CD4-positive, alpha-beta T cell (primary cell): ENCODE measurements at regions not wholly inside any gene's neighbourhood (a gene's known extent, or its start where the extent isn't known, plus 50 kb on each side); places are given as distances from the start of the nearest gene placed in this dataset.

Source experiments
- ATAC-seq: fragments of 200-7000 bp; cut with Tn5 transposase; one replicate; pipeline ENCODE4 v1.10.0; 2022; ENCODE audit warnings: mild to moderate bottlenecking; ENCODE audit not compliant: poor library complexity
- CTCF ChIA-PET: fragments of 350-600 bp; sonication (Branson Sonifier 250); formaldehyde crosslinking; loops from one replicate; lab custom pipeline; 2021; ENCODE audit warnings: antibody characterized with exemption, inconsistent platforms; lab: Charles Lee
- POLR2A ChIA-PET: fragments of 350-600 bp; sonication (Branson Sonifier 250); formaldehyde crosslinking; loops from one replicate; lab custom pipeline; 2021; ENCODE audit warnings: antibody characterized with exemption, inconsistent platforms; lab: Charles Lee
- DNase-seq, 14 experiments: peaks; one replicate each; pipeline ENCODE4 v3.0.0-alpha.2; 2013 to 2020; ENCODE audit warnings: mixed read lengths in 2 of 14
- H3K27ac ChIP-seq, 2 donors: one replicate each; pipeline versions ENCODE4 v1.5.1 to v1.7.0; 2013; ENCODE audit warnings: low read length in 2 of 2, low read depth in 1 of 2, mild to moderate bottlenecking in 1 of 2
- H3K27me3 ChIP-seq, 2 experiments: 1 replicate in 1 of 2; 2 replicates in 1 of 2; pipeline versions ENCODE4 v1.6.1 to v1.7.0; 2013; ENCODE audit warnings: low read length in 2 of 2, control low read depth in 1 of 2, mild to moderate bottlenecking in 1 of 2, moderate library complexity in 1 of 2; ENCODE audit not compliant: insufficient read depth in 2 of 2, control insufficient read depth in 1 of 2
- H3K36me3 ChIP-seq: one replicate; pipeline ENCODE4 v1.6.1; 2013; ENCODE audit warnings: low read length, control low read depth; ENCODE audit not compliant: insufficient read depth
- H3K4me1 ChIP-seq: one replicate; pipeline ENCODE4 v1.6.1; 2013; ENCODE audit warnings: low read length, control low read depth; ENCODE audit not compliant: insufficient read depth
- H3K4me3 ChIP-seq: one replicate; pipeline ENCODE4 v1.5.1; 2013; ENCODE audit warnings: mild to moderate bottlenecking, low read length, moderate library complexity
- H3K9me3 ChIP-seq, 2 experiments: 1 replicate in 1 of 2; 2 replicates in 1 of 2; pipeline versions ENCODE4 v1.6.1 to v1.7.0; 2013; ENCODE audit warnings: low read length in 2 of 2, mild to moderate bottlenecking in 2 of 2, control low read depth in 1 of 2, moderate library complexity in 1 of 2; ENCODE audit not compliant: control insufficient read depth in 1 of 2, insufficient read depth in 1 of 2
- H3K27ac Mint-ChIP-seq: one replicate; pipeline ENCODE4 v1.8.0; 2020; ENCODE audit warnings: mixed read lengths
- H3K27me3 Mint-ChIP-seq: one replicate; pipeline ENCODE4 v1.8.0; 2021; ENCODE audit warnings: mixed read lengths
- H3K36me3 Mint-ChIP-seq: one replicate; pipeline ENCODE4 v1.8.0; 2021; ENCODE audit warnings: low read depth, mixed read lengths
- H3K4me1 Mint-ChIP-seq: one replicate; pipeline ENCODE4 v1.8.0; 2021; ENCODE audit warnings: low read depth, mixed read lengths
- H3K4me3 Mint-ChIP-seq: one replicate; pipeline ENCODE4 v1.8.0; 2020; ENCODE audit warnings: mild to moderate bottlenecking, mixed read lengths
- H3K9me3 Mint-ChIP-seq: one replicate; pipeline ENCODE4 v1.8.0; 2020; ENCODE audit warnings: mixed read lengths
- CTCF ChIP-seq: fragments of 200-600 bp; IDR thresholded peaks from one replicate; pipeline ENCODE4 v1.8.0; 2022; ENCODE audit warnings: antibody characterized with exemption, mild to moderate bottlenecking
- intact Hi-C, 2 experiments: fragments of 100-400 bp; cut with DNase I in 1 of 2; cut with micrococcal nuclease in 1 of 2; formaldehyde crosslinking; loops; one replicate each; pipeline versions ENCODE4 v1.15.1 to v1.9.0; 2023 to 2025; cut with DNase I, micrococcal nuclease

- H3K27ac Mint-ChIP-seq: no peak overlapping the region
These were observed 183.2 kb upstream of the LYZL1 start for GRCh38 chr10:29105516-29106215.

GRCh38 chr10:29106287-29106686, 182.6 kb upstream of the LYZL1 start:
- TF ChIP-seq CTCF: no peak
- Histone ChIP-seq H3K27ac (no peak overlapping the region), H3K9me3 (no peaks in the 10 kb centered on the region), H3K36me3 (no peaks in the 10 kb centered on the region), H3K4me1 (no peaks in the 10 kb centered on the region), H3K4me3 (no peak overlapping the region), H3K27me3 (peaks cover 0 to 5% of the 10 kb centered on the region in 2 experiments)
- Mint-ChIP-seq H3K36me3 (no peaks in the 10 kb centered on the region), H3K4me1 (no peaks in the 10 kb centered on the region), H3K27me3 (no peaks in the 10 kb centered on the region), H3K4me3 (no peak overlapping the region), H3K9me3 (no peaks in the 10 kb centered on the region), H3K27ac (no peak overlapping the region)
- ChIA-PET POLR2A (no interaction called here), CTCF (no interaction called here)
- ATAC-seq (no peak), DNase-seq (no peak)
- intact Hi-C loops: no loop called here

More at GRCh38 chr10:29105516-29106215, 183.2 kb upstream of the LYZL1 start:
- intact Hi-C loops: no loop called here
- no peaks in the 10 kb centered on the region for H3K9me3 ChIP-seq
- H3K4me1 Mint-ChIP-seq: no peaks in the 10 kb centered on the region
- POLR2A ChIA-PET: no interaction called here
- peaks cover 5% of the 10 kb centered on the region for H3K27me3 Mint-ChIP-seq
- no peak overlapping the region for H3K4me3 Mint-ChIP-seq
- H3K4me3 ChIP-seq: no peak overlapping the region
- CTCF ChIA-PET: no interaction called here
- TF ChIP-seq CTCF: no peak
- peaks cover 0 to 5% of the 10 kb centered on the region in 2 experiments for H3K27me3 ChIP-seq
- H3K27ac ChIP-seq: no peak overlapping the region
- ATAC-seq (no peak), DNase-seq (no peak)
- no peaks in the 10 kb centered on the region for H3K36me3 ChIP-seq
- no peaks in the 10 kb centered on the region for H3K9me3 Mint-ChIP-seq
- H3K4me1 ChIP-seq: no peaks in the 10 kb centered on the region
- H3K36me3 Mint-ChIP-seq: no peaks in the 10 kb centered on the region

- no peak for ATAC-seq
- Histone ChIP-seq H3K9me3 (peaks cover 0 to 3% of the 10 kb centered on the region in 2 experiments), H3K4me3 (no peak overlapping the region), H3K36me3 (no peaks in the 10 kb centered on the region), H3K27ac (no peak overlapping the region), H3K27me3 (peaks cover 0 to 3% of the 10 kb centered on the region in 2 experiments), H3K4me1 (no peaks in the 10 kb centered on the region)
- Mint-ChIP-seq H3K27ac (no peak overlapping the region), H3K4me1 (no peaks in the 10 kb centered on the region), H3K4me3 (no peak overlapping the region), H3K36me3 (no peaks in the 10 kb centered on the region), H3K27me3 (peaks cover 5% of the 10 kb centered on the region), H3K9me3 (peaks cover 4% of the 10 kb centered on the region)
- TF ChIP-seq CTCF: no peak
- ChIA-PET POLR2A (no interaction called here), CTCF (no interaction called here)
- DNase-seq: no peak
- intact Hi-C loops: no loop called here
These were observed 180.9 kb upstream of the LYZL1 start for GRCh38 chr10:29107866-29108498.
